A673 (cell line): ENCODE measurements at regions not wholly inside any gene's neighbourhood (a gene's known extent, or its start where the extent isn't known, plus 50 kb on each side); places are given as distances from the start of the nearest gene placed in this dataset.
A peak's percentile ranks its signal among the peaks of the same experiment; 100 is the strongest.

ENCODE experiments used
- BruUV-seq: library from RNA; stranded (reverse); fragments of 400-500 nt; replicated peaks from 2 replicates; lab custom pipeline; 2021; lab: Mats Ljungman, UMichigan
- CTCF ChIA-PET: fragments of 300-600 bp; sonication (Branson Sonifier 250); formaldehyde crosslinking; loops from one replicate; lab custom pipeline; 2022; ENCODE audit warnings: antibody characterized with exemption; lab: Charles Lee
- POLR2A ChIA-PET: fragments of 300-600 bp; sonication (Branson Sonifier 250); formaldehyde crosslinking; loops from one replicate; lab custom pipeline; 2022; ENCODE audit warnings: antibody characterized with exemption; ENCODE audit not compliant: low non-redundant PET; lab: Charles Lee
- DNase-seq: peaks from one replicate; pipeline ENCODE4 v3.0.0-alpha.2; 2015; ENCODE audit warnings: low spot score
- H3K27ac ChIP-seq: fragments of 200-600 bp; sonication (generic); 2 replicates; pipeline ENCODE4 v1.5.1; 2016; ENCODE audit warnings: mixed run types, low read depth, mild to moderate bottlenecking, mixed read lengths, antibody characterized with exemption, low read length; ENCODE audit not compliant: poor library complexity, severe bottlenecking
- H3K27me3 ChIP-seq: fragments of 200-600 bp; sonication (generic); replicated peaks from 2 replicates; pipeline ENCODE4 v1.6.1; 2017; ENCODE audit warnings: mixed run types, low read depth, mild to moderate bottlenecking, mixed read lengths, antibody characterized with exemption, low read length; ENCODE audit not compliant: insufficient read depth, poor library complexity
- H3K36me3 ChIP-seq: fragments of 200-600 bp; sonication (generic); 2 replicates; pipeline ENCODE4 v1.6.1; 2016; ENCODE audit warnings: mixed run types, mild to moderate bottlenecking, mixed read lengths, antibody characterized with exemption, low read length; ENCODE audit not compliant: insufficient read depth, poor library complexity, severe bottlenecking
- H3K4me1 ChIP-seq: fragments of 200-600 bp; sonication (generic); 2 replicates; pipeline ENCODE4 v1.6.1; 2017; ENCODE audit warnings: mixed run types, mild to moderate bottlenecking, mixed read lengths, antibody characterized with exemption, low read length; ENCODE audit not compliant: insufficient read depth, poor library complexity, severe bottlenecking
- H3K4me3 ChIP-seq: fragments of 200-600 bp; sonication (generic); 2 replicates; pipeline ENCODE4 v1.5.1; 2016; ENCODE audit warnings: low read depth, mixed run types, mild to moderate bottlenecking, mixed read lengths, low read length; ENCODE audit not compliant: poor library complexity, severe bottlenecking
- H3K9me3 ChIP-seq: fragments of 200-600 bp; sonication (generic); 2 replicates; pipeline ENCODE4 v1.6.1; 2016; ENCODE audit warnings: mixed run types, low read depth, mild to moderate bottlenecking, mixed read lengths, antibody characterized with exemption, low read length; ENCODE audit not compliant: poor library complexity, severe bottlenecking
- CTCF ChIP-seq: fragments of 300-800, 200-600 bp; sonication (generic); conservative IDR thresholded peaks from 2 replicates; pipeline ENCODE4 v1.5.1; 2017; ENCODE audit warnings: low read depth, mild to moderate bottlenecking, antibody characterized with exemption, low read length, moderate library complexity, mixed read lengths
- EZH2 ChIP-seq: fragments of 200-600 bp; sonication (generic); IDR thresholded peaks from 2 replicates; pipeline ENCODE4 v1.6.1; 2017; ENCODE audit warnings: borderline replicate concordance, low read depth, mild to moderate bottlenecking, mixed read lengths, antibody characterized with exemption, low read length; ENCODE audit not compliant: poor library complexity, severe bottlenecking
- intact Hi-C: fragments of 100-400 bp; cut with micrococcal nuclease; formaldehyde crosslinking; loops from one replicate; pipeline ENCODE4 v1.10.0; 2022; ENCODE audit not compliant: unreplicated experiment

DNA sequence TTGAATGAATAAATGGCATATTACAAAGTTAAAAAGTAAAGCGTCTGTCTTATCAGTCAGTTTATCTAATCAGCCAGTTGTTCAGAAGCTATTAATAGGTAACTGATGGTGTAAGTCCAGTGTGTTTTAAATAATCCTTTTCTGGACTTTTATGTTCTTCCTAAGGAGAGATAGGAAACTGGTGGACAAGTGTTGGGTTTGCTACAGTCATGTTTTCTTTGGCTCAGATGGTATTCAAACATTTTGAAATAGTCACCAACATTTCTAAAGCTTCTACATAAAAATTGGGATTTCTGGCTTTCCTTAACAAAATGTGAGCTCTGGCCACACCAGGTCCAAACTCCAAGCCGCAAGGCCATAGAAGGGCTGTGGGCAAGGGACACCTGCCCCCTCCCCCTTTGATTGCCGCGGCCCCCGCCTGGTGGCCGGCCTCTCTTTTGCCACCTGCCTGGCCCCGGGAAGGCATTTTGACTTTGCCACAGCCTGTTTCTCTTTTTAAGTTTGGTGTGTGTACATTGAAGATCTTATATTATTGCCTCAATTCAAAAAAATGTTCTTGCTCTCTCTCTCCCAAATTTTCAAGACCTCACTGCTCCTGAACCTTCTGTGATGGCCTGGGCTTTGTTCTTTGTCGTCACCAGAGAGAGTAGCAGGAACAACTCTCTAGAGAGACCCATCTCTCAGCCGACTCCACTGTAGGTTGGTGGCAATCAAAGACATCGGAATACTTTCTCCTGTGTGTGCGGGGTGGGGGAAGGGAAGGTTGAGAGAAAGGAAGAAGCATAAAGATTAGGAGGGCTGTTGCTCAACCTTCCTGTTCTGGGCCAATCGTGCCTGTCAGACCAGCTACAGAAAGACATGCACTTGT lies 84.0 kb upstream of the ZNF217 start:
- Histone ChIP-seq H3K27ac (peak overlapping the region; percentile 60), H3K4me3 (peak overlapping the region; percentile 24), H3K27me3 (no peaks in the 10 kb centered on the region), H3K4me1 (peaks cover 35% of the 10 kb centered on the region), H3K9me3 (no peaks in the 10 kb centered on the region), H3K36me3 (no peaks in the 10 kb centered on the region)
- no peak for TF ChIP-seq CTCF
- TF ChIP-seq EZH2, result no peak
- no TSS peak for BruUV-seq
- intact Hi-C loops, result loop anchor here (5.0 kb wide), 2 partner anchors 80 to 150 kb away; no protein-coding TSS in a partner anchor
- peak; percentile 92 for DNase-seq
- ChIA-PET CTCF (interaction anchor here (0.6 to 1.1 kb wide), 2 partner anchors 12 to 741 kb away, joined by 3 to 7 read pairs; no protein-coding TSS in a partner anchor), POLR2A (no interaction called here)

DNA sequence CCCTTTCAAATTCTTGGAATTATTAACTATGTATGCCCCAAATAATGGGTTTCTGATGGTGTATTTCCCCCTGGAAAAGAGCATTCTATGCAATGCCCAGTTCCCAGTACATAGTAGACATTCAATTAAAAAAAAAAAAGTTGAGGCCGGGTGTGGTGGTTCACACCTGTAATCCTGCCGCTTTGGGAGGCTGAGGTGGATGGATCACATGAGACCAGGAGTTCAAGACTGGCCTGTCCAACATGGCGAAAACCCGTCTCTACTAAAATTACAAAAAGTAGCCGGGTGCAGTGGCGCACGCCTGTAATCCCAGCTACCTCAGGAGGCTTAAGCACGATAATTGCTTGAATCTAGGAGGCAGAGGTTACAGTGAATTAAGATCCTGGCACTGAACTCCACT lies 83.3 kb upstream of the ZNF217 start:
- intact Hi-C loops, result loop anchor here (5.0 kb wide), 2 partner anchors 80 to 150 kb away; no protein-coding TSS in a partner anchor

DNA sequence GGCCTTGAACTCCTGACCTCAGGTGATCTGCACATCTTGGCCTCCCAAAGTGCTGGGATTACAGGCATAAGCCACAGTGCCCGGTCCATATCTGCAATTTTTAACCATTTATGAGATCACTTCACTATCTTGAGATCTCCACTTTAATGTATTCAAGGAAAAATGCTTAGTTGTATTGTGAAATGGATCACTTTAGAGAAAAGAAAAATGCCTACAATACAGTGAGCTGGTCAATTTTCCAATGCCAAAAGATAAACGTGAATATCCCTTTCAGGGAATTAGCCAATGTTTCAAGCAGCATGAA lies 82.8 kb upstream of the ZNF217 start:
- ChIA-PET POLR2A (no interaction called here), CTCF (interaction anchor here (1.1 kb wide), 1 partner anchor 13 kb away, joined by 3 read pairs; no protein-coding TSS in a partner anchor)
- intact Hi-C loops, result loop anchor here (5.0 kb wide), 2 partner anchors 79 to 151 kb away; no protein-coding TSS in a partner anchor
- no TSS peak for BruUV-seq
- Histone ChIP-seq H3K9me3 (no peaks in the 10 kb centered on the region), H3K4me1 (peaks cover 35% of the 10 kb centered on the region), H3K36me3 (no peaks in the 10 kb centered on the region), H3K27ac (no peak overlapping the region), H3K4me3 (no peak overlapping the region), H3K27me3 (no peaks in the 10 kb centered on the region)
- no peak for DNase-seq
- TF ChIP-seq EZH2 (no peak), CTCF (no peak)

More for the DNA sequence above, 83.3 kb upstream of the ZNF217 start:
- DNase-seq, result no peak
- H3K4me1 ChIP-seq, result peaks cover 35% of the 10 kb centered on the region
- BruUV-seq, result no TSS peak
- no peaks in the 10 kb centered on the region for H3K27me3 ChIP-seq
- no peaks in the 10 kb centered on the region for H3K9me3 ChIP-seq
- no peak overlapping the region for H3K4me3 ChIP-seq
- POLR2A ChIA-PET, result no interaction called here
- no peaks in the 10 kb centered on the region for H3K36me3 ChIP-seq
- CTCF ChIA-PET, result interaction anchor here (1.1 kb wide), 1 partner anchor 12 kb away, joined by 3 read pairs; no protein-coding TSS in a partner anchor
- no peak overlapping the region for H3K27ac ChIP-seq
- TF ChIP-seq EZH2 (no peak), CTCF (no peak)
